HG02588 (cell line): ENCODE measurements at regions not wholly inside any gene's neighbourhood (a gene's known extent, or its start where the extent isn't known, plus 50 kb on each side); places are given as distances from the start of the nearest gene placed in this dataset.

Experiments used
- ATAC-seq: cut with Tn5 transposase; IDR thresholded peaks from one replicate; pipeline ENCODE4 v1.9.1; 2021; ENCODE audit warnings: mild to moderate bottlenecking, moderate library complexity; ENCODE audit not compliant: unreplicated experiment

DNA sequence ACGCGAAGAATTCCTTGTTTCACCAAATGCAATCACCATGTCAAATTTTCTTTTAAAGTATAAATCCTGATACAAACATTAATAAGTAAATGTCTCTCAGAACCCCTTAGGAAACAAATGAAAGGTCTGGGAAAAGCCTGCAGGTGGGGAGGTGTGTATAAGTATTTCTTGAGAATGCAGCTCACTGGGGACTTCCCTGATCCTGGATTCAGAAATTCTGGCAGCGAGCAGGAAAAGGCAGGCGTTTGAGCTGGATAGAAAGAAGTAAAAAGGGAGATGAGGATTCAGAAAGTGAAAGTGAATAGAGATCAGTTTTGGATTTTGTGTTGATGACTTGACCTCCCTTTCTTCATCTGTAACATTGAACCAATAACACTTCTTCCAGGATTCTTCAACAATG, 68.3 kb upstream of the CTSC start:
- no peak for ATAC-seq

DNA sequence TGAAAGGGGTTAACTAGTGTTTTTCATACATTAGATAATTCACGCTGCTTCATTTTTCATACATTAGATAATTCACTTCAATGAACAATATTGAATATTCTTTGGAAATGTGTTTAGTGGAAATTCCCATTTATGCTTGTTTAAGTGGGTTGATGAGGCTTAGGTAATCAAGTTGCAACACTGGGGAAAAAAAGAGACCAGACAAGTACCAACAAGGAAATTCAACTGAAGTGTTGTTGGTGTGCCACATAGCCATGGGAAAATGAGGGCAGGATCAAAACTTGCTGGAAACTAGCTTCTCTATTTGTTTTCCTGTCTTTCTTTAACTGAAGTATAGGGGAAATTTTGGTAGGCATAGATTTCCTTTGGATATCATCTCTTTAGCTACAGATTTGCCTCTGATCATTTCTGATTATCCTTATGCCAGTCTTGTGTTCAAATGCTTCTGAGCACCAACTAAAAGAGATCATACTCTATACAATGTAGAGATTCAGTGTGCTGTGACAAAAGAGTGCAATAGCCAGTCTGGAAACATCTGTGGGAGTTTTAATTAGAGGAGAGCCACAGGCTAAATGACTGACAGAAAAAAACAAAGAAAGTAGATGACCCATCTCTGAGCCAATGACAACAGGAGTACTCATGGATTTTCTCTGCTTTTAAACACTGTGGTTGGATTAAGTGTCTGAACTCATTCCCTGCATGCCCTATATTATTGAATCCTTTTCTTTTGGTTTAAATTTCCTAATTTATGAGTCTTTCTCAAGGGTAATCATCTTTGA, 67.6 kb upstream of the CTSC start:
- ATAC-seq: no peak

DNA sequence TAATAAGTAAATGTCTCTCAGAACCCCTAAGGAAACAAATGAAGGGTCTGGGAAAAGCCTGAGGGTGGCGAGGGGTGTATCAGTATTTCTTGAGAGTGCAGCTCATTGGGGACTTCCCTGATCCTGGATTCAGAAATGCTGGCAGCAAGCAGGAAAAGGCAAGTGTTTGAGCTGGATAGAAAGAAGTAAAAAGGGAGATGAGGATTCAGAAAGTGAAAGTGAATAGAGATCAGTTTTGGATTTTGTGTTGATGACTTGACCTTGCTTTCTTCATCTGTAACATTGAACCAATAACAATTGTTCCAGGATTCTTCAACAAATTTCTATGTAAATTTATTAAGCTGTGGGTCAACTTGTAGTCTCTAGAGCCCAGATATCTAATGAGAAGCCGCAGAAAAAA, 66.9 kb upstream of the CTSC start:
- no peak for ATAC-seq

DNA sequence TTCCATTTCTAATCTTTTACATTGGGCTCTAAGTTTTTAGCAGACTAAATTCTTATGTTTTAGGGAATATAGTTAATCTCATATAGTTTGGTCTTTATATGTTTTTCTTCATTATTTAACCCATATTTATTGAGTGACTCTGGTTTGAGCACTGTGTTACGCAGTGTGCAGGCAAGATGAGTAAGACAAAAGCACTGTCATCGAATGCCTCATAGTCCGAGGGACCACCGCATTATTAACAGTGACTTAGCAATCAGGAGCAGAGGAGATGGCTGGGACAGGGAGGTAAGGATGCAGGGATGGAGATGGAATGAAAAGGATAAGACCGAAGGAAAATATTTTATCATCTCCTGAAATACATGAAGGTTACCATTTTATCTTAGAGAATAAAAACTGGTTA, 65.2 kb upstream of the CTSC start:
- ATAC-seq: no peak

DNA sequence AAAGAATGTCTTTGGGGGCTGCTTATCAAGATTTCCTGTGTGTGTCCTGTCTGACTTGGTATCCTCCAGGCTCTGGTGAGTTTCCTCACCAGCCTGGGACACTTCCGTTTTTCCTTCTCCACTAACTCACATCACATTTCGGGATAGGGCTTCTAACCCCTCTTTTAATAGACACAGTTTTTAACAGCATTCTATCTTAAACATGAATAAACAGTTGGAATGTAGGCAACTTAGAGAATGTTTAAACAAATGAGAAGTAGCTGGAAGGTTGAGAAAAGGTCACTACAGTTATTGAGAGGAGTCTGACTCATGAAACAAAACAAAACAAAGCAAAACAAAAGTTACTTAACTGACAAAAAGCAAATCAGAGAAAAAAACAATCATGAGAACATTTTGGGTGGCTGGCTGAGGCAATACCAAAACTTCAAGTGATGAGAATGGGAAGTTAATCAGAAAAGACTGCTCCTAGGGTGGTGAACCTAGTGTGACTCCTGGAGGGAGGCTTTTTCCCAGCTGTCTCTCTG, 64.7 kb upstream of the CTSC start:
- ATAC-seq: no peak

DNA sequence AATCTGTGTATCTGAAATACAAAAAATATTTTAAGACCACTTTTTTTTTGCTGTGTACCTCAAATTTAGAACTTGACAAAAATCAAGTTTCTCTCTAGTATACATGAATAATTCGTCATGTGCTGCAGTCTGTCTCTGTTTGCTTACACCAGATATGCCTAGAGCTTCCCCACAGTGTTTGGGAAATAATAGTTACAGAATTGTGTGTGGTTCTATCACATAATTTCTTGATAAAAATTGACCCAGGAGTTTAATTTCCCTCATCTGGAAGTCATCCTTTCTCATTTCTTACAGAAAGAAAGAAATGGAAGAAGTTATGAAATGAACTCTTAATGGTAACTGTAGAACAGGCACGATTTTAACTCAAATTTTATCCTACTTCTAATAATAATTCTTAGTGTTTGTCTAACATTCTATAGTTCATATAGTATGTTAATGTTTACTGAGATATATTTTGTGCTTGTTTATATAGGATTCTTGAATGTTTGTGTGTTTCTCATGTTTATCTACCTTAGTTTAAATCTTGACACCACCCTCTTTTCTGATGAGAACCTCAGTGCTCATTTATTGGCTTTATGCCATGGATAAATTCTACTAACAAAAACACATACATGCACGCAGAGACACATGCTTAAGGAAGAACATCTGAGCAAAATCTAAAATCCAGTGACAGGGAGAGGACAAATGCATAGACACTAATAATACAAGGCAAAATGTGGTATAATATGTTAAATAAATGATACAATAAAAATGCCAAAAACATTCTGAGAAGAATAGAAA, 61.4 kb upstream of the CTSC start:
- ATAC-seq: no peak

DNA sequence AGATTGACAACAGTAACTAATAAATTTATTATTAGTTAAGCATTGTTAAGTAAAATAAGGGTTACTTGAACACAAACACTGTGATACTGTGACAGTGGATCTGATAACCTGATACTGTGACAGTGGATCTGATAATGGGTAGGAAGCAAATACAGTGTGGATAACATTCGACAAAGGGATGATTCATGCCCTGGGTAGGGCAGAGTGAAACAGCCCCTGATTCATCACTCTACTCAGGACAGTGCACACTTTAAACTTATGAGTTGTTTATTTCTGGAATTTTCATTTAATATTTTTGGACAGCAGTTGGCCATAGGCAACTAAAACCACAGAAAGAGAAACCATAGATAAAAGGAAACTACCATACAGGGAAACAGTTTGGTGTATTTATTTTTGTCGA, 60.8 kb upstream of the CTSC start:
- ATAC-seq: no peak

DNA sequence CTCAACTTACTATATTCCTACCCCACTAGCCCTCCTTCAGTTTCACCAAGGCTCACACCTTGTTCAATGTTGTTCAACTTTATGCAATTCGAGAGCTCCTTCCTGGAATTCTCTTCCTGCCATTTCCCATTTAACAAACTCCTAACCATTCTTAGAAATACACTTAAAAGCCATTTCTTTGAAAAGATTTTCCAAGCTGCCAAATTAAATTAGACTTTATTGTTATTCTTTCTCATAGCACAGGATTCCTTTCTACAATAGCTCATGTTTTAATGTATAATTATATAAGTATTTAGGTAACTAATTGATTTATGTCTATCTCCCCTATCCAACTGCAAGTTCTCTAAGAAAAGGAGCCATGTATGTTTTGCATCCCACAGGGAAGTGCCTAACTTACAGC, 52.7 kb upstream of the CTSC start:
- no peak for ATAC-seq

DNA sequence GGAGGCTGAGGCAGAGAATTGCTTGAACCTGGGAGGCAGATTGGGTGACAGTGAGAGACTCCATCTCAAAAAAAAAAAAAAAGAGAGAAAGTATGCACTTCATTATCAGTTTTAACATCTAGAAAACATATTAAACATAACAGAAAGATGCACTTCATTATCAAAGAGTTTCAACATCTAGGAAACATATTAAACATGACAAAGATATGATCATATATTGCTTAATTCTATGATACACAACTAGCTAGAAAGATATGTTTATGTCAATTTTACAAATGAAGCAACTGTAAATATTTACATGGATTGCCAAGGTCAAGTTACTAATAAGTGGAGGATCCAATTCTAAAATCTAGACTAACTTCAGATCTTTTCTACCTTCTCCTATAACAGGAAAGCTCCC, 50.4 kb upstream of the CTSC start:
- ATAC-seq: no peak
